ENCODE measurements at regions not wholly inside any gene's neighbourhood (a gene's known extent, or its start where the extent isn't known, plus 50 kb on each side); places are given as distances from the start of the nearest gene placed in this dataset.

DNA sequence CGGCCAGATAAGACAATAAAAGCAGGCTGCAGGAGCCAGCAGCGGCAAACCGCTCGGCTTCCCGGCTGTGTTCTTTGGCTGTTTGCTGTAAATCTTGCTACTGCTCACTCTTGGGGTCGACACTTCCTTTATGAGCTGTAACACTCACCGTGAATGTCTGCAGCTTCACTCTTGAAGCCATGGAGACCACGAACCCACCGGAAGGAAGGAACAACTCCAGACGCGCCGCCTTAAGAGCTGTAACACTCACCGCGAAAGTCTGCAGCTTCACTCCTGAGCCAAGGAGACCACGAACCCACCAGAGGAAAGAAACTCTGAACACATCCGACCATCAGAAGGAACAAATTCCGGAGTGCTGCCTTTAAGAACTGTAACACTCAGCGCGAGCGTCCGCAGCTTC lies 451.7 kb downstream of the AGTPBP1 start:
- Histone ChIP-seq H3K4me1 (ENCODE audit: control insufficient read depth in 1 of 2, insufficient read depth in 2 of 2, low read length in 2 of 2) (no peaks in the 10 kb centered on the region), H3K27ac (ENCODE audit: low read depth in 1 of 2, low read length in 2 of 2) (no peak overlapping the region), H3K9me3 (replicated peaks in 1 of 2; ENCODE audit: control insufficient read depth in 1 of 2, insufficient read depth in 1 of 2, low read length in 2 of 2) (peaks cover 0 to 4% of the 10 kb centered on the region in 2 donors), H3K36me3 (replicated peaks in 1 of 2; ENCODE audit: control insufficient read depth in 1 of 2, insufficient read depth in 2 of 2, low read length in 2 of 2) (no peaks in the 10 kb centered on the region), H3K79me2 (ENCODE audit: insufficient read depth, low read length) (no peaks in the 10 kb centered on the region), H4K20me1 (ENCODE audit: insufficient read depth, low read length) (no peaks in the 10 kb centered on the region), H3K4me3 (replicated peaks in 1 of 3; ENCODE audit: low read depth in 2 of 3, low read length in 3 of 3) (no peak overlapping the region), H2AFZ (ENCODE audit: insufficient read depth, low read depth, low read length, poor library complexity, severe bottlenecking) (no peak overlapping the region), H3K4me2 (replicated peaks; ENCODE audit: extremely low read depth, low read length, poor library complexity, severe bottlenecking) (no peak overlapping the region), H3K27me3 (ENCODE audit: control insufficient read depth in 2 of 2, insufficient read depth in 2 of 2, low read length in 2 of 2) (peaks cover 0 to 13% of the 10 kb centered on the region in 2 donors), H3K9ac (ENCODE audit: insufficient read depth, low read length, poor library complexity, severe bottlenecking) (no peak overlapping the region)
- no peak for DNase-seq
- no peak for TF ChIP-seq CTCF (IDR thresholded peaks at IDR 0.05)
- intact Hi-C loops (cut with micrococcal nuclease) = no loop called here
- 0% methylated on average over 13 of the region's 21 CpGs for WGBS (ENCODE audit: insufficient coverage)
- Mint-ChIP-seq H3K9me3 (peaks cover 5 to 18% (median 7%) of the 10 kb centered on the region in 7 donors), H3K36me3 (no peaks in the 10 kb centered on the region), H3K27ac (no peak overlapping the region), H3K4me3 (peak overlapping the region in 1 of 2 donors; percentile 71), H3K27me3 (ENCODE audit: low read depth in 3 of 3) (peaks cover 6 to 18% (median 10%) of the 10 kb centered on the region in 3 donors), H3K4me1 (peaks cover 4% of the 10 kb centered on the region)

- Mint-ChIP-seq H3K27ac (no peak overlapping the region), H3K36me3 (no peaks in the 10 kb centered on the region), H3K4me1 (peaks cover 4% of the 10 kb centered on the region), H3K27me3 (ENCODE audit: low read depth in 3 of 3) (peaks cover 6 to 18% (median 10%) of the 10 kb centered on the region in 3 donors), H3K4me3 (no peak overlapping the region), H3K9me3 (peaks cover 5 to 18% (median 7%) of the 10 kb centered on the region in 7 donors)
- over 99% methylated on average over 11 of the region's 18 CpGs for WGBS (ENCODE audit: insufficient coverage)
- DNase-seq = no peak
- H3K9me3 ChIP-seq (replicated peaks in 1 of 2; ENCODE audit: control insufficient read depth in 1 of 2, insufficient read depth in 1 of 2, low read length in 2 of 2) = peaks cover 0 to 4% of the 10 kb centered on the region in 2 donors
- no peaks in the 10 kb centered on the region for H3K36me3 ChIP-seq (replicated peaks in 1 of 2; ENCODE audit: control insufficient read depth in 1 of 2, insufficient read depth in 2 of 2, low read length in 2 of 2)
- H3K4me3 ChIP-seq (replicated peaks in 1 of 3; ENCODE audit: low read depth in 2 of 3, low read length in 3 of 3) = no peak overlapping the region
- H3K4me2 ChIP-seq (replicated peaks; ENCODE audit: extremely low read depth, low read length, poor library complexity, severe bottlenecking) = no peak overlapping the region
- H3K27ac ChIP-seq (ENCODE audit: low read depth in 1 of 2, low read length in 2 of 2) = no peak overlapping the region
- intact Hi-C loops (cut with micrococcal nuclease) = no loop called here
- no peaks in the 10 kb centered on the region for H4K20me1 ChIP-seq (ENCODE audit: insufficient read depth, low read length)
- no peak for TF ChIP-seq CTCF (IDR thresholded peaks at IDR 0.05)
- H3K79me2 ChIP-seq (ENCODE audit: insufficient read depth, low read length) = no peaks in the 10 kb centered on the region
- peaks cover 0 to 13% of the 10 kb centered on the region in 2 donors for H3K27me3 ChIP-seq (ENCODE audit: control insufficient read depth in 2 of 2, insufficient read depth in 2 of 2, low read length in 2 of 2)
- no peaks in the 10 kb centered on the region for H3K4me1 ChIP-seq (ENCODE audit: control insufficient read depth in 1 of 2, insufficient read depth in 2 of 2, low read length in 2 of 2)
- no peak overlapping the region for H3K9ac ChIP-seq (ENCODE audit: insufficient read depth, low read length, poor library complexity, severe bottlenecking)
- no peak overlapping the region for H2AFZ ChIP-seq (ENCODE audit: insufficient read depth, low read depth, low read length, poor library complexity, severe bottlenecking)
Measured at GRCh38 chr9:85289142-85289541, 452.6 kb downstream of the AGTPBP1 start.

All from CD14-positive monocyte (primary cell).